ENCODE measurements at regions not wholly inside any gene's neighbourhood (a gene's known extent, or its start where the extent isn't known, plus 50 kb on each side); places are given as distances from the start of the nearest gene placed in this dataset.

GRCh38 chr9:129361196-129361595 lies 183.1 kb upstream of the IER5L start:
- intact Hi-C loops (cut with DNase I; ENCODE audit: low total_unique reads): no loop called here
- no peak for DNase-seq
- no peak for TF ChIP-seq POLR2A (IDR thresholded peaks at IDR 0.05)
- TF ChIP-seq EP300 (IDR thresholded peaks at IDR 0.05): no peak
- WGBS, 5 donors: 92 to 97% (median 95%) methylated on average over 21 of the region's 21 CpGs
- Histone ChIP-seq H3K27me3 (no peaks in the 10 kb centered on the region), H3K9me3 (peaks cover 0 to 2% (median 2%) of the 10 kb centered on the region in 4 donors), H3K4me1 (no peaks in the 10 kb centered on the region), H3K27ac (no peak overlapping the region), H3K4me3 (no peak overlapping the region), H3K36me3 (no peaks in the 10 kb centered on the region)

- Histone ChIP-seq H3K27me3 (no peaks in the 10 kb centered on the region), H3K9me3 (peaks cover 7 to 14% (median 14%) of the 10 kb centered on the region in 4 donors), H3K27ac (no peak overlapping the region), H3K36me3 (no peaks in the 10 kb centered on the region), H3K4me1 (no peaks in the 10 kb centered on the region), H3K4me3 (no peak overlapping the region)
- TF ChIP-seq EP300 (IDR thresholded peaks at IDR 0.05): no peak
- TF ChIP-seq CTCF (IDR thresholded peaks at IDR 0.05): no peak
- no peak for TF ChIP-seq POLR2A (IDR thresholded peaks at IDR 0.05)
- no peak for TF ChIP-seq POLR2AphosphoS5 (IDR thresholded peaks at IDR 0.05)
- DNase-seq: no peak
- intact Hi-C loops (cut with DNase I; ENCODE audit: low total_unique reads): no loop called here
- 58 to 76% (median 66%) methylated on average over 10 to 12 of the region's 12 CpGs for WGBS, 5 donors
Measured at GRCh38 chr9:129359916-129360536, 182.0 kb upstream of the IER5L start.

- Histone ChIP-seq H3K9me3 (peaks cover 7 to 16% (median 15%) of the 10 kb centered on the region in 4 donors), H3K4me1 (no peaks in the 10 kb centered on the region), H3K27me3 (no peaks in the 10 kb centered on the region), H3K27ac (no peak overlapping the region), H3K36me3 (no peaks in the 10 kb centered on the region), H3K4me3 (no peak overlapping the region)
- intact Hi-C loops (cut with DNase I; ENCODE audit: low total_unique reads): no loop called here
- DNase-seq: no peak
- TF ChIP-seq POLR2A (IDR thresholded peaks at IDR 0.05): no peak
- no peak for TF ChIP-seq CTCF (IDR thresholded peaks at IDR 0.05)
- no peak for TF ChIP-seq EP300 (IDR thresholded peaks at IDR 0.05)
- TF ChIP-seq POLR2AphosphoS5 (IDR thresholded peaks at IDR 0.05): no peak
- 85 to 92% (median 90%) methylated on average over 14 to 15 of the region's 15 CpGs for WGBS, 5 donors
Measured at GRCh38 chr9:129359162-129359811, 181.2 kb upstream of the IER5L start.

- Histone ChIP-seq H3K9me3 (peaks cover 7 to 16% (median 15%) of the 10 kb centered on the region in 4 donors), H3K27me3 (no peaks in the 10 kb centered on the region), H3K4me3 (no peak overlapping the region), H3K4me1 (peaks cover 0 to 3% (median under 1%) of the 10 kb centered on the region in 4 donors), H3K27ac (no peak overlapping the region), H3K36me3 (no peaks in the 10 kb centered on the region)
- DNase-seq: no peak
- TF ChIP-seq POLR2AphosphoS5 (IDR thresholded peaks at IDR 0.05) (no peak), POLR2A (IDR thresholded peaks at IDR 0.05) (no peak), EP300 (IDR thresholded peaks at IDR 0.05) (no peak), CTCF (IDR thresholded peaks at IDR 0.05) (no peak)
- WGBS, 5 donors: 78 to 81% (median 80%) methylated on average over 12 of the region's 12 CpGs
- intact Hi-C loops (cut with DNase I; ENCODE audit: low total_unique reads): no loop called here
Measured at GRCh38 chr9:129358621-129359154, 180.6 kb upstream of the IER5L start.
